ENCODE measurements at regions not wholly inside any gene's neighbourhood (a gene's known extent, or its start where the extent isn't known, plus 50 kb on each side); places are given as distances from the start of the nearest gene placed in this dataset.
A peak's percentile ranks its signal among the peaks of the same experiment; 100 is the strongest.
"Not testable (repeated sequence)": the region's sequence is repeated elsewhere in the genome, so short reads cannot be mapped to it uniquely, and the experiment has no call there.

DNA sequence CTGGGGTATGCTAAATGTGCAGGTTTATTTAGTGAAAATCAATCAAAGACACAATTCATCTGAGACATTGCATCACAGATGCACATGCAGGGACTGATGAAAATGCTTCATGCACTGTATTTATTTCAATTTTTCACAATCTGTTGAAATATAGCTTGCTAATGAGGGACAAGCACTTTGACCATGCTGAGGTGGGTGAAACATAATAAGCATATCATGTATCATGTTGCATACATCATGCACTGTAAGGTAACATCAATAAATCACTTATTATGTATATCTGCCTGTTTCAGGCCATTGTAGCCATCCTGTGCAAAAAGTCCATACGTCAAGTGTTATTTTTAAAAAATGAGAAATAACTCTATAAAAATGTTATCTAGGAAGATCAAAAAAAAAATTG, 426.9 kb upstream of the PCDH15 start:
- DNase-seq: no peak

DNA sequence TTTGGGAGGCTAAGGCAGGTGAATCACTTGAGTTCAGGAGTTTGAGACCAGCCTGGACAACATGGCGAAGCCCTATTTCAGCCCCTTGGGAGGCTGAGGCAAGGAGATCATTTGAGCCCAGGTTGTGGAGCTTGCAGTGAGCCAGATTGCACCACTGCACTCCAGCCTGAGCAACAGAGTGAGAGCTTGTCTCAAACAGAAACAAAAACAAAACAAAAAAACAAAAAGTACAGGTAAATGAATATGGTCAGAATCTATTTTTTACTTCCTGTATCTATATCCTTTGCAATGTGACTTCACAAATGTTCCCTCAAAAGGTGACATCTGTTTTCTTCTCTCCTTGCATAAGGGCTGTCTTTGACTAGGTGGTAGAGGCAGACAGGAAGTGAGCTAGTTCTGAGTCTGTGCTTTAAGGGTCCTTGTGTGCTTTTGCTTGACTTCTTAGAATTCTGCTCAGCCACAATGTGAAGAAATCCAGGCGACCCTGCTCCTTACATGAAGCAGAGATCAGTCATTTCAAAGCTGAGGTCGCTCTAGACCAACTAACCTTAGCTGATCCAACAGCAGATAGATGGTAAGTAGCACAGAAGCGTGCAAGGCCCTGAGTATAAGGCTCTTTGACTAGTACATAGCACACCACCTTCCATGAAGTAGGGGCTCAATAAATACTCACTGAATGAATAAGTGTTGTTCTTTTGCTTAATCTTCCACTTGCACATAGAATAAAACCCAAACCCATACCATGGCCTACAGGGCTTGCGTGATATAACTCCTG, 423.2 kb upstream of the PCDH15 start:
- no peak for DNase-seq

DNA sequence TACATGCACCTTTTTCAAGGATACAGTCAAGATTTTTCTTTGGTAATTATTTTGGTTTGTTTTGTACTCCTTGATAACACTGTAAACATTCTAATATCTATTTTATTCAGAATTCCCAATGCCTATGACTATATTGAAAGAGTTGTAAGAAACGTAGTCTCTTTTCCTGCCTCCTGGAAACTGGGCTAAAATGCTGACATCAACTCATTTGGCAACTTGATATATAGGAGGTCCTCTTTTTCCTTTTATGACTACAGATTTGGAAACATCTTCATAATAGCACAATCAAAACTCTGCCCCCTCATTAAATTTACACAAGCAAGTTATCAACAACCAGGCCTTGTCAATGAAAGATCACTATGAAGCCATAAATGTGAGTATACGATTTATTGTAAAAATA, 422.3 kb upstream of the PCDH15 start:
- no peak for DNase-seq

DNA sequence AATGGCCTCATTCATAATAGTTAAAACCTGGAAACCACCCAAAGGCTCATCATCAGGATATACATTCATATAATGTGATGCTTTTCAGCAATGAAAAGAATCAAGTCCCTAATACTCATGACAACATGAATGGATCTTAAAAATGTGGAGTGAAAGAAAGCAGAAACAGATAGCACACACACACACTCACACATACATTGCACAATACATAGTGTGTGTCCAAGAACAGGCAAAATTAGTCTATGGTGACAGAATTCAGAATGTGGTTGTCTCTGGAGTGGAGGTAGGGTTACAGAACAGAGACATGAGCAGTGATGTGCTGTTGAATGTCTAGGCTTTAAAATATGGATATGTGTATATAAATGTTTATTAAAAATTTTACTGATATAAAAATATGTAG, 419.9 kb upstream of the PCDH15 start:
- DNase-seq: peak; percentile 20

DNA sequence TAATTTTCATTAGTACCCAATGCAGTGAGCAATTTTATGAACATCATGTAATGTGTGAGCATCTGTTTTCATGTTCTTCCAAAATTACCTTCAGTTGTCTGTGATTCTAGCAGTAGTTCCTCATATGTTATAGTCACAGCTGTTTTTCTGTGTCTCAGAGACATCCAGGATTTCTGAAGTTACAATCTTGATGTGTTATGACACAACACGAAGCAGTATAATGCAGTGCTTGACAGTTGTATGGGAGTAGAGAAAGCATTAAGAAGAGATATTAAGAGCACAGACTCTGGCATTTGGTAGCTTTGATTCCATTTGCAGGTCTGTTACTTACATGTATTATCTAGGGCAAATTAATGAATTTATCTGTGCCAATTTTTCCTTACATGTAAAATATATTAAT, 414.7 kb upstream of the PCDH15 start:
- DNase-seq: no peak

DNA sequence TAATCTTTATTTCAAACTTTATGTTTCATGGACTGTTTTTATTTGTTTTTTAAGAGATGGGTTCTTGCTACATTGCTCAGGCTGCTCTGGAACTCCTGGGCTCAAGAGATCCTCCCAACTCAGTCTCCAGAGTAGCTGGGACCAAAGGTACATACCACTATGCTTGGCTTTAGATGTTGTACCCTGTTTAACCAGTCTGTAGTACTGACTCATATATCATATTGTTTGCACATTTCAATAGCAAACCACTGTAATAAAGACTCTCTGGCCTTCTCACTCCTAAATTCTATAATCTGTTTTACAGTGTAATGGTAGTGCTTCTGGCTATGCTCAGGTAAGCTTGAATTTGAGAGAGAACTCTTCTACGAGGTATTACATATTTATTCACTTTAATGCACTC, 413.6 kb upstream of the PCDH15 start:
- no peak for DNase-seq

DNA sequence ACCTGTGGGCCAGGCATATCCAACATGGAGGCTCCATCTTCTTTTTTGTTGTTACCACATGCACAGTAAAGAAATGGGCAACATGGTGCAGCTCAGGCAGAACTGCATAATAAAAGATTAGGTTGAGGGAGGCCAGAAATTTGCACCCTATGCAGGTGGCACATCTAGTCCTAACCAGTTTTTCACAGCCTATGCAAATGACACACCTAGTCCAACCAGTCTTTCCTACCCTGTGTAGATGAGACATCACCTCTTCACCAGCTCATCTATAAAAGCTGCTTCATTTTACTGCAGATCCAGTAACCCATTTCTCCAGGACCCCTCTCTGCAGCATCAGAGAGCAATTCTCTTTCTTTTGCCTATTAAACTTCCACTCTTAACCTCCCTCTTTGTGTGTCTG, 411.0 kb upstream of the PCDH15 start:
- no peak for DNase-seq

DNA sequence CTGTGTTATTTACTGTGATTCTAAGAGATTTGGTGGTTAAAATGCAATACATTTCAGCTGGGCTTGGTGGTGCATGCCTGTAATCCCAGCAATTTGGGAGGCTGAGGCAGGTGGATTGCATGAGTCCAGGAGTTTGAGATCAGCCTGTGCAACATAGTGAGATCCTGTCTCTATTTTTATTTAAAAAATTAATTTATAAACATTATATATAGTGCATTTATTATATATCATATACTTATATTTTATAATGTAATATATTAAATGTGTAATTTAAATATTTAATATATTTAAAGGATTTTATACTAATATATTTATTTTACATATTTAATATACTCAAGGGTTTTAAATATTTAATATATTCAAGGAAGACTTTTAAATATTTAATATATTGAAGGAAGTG, 402.8 kb upstream of the PCDH15 start:
- DNase-seq: no peak

DNA sequence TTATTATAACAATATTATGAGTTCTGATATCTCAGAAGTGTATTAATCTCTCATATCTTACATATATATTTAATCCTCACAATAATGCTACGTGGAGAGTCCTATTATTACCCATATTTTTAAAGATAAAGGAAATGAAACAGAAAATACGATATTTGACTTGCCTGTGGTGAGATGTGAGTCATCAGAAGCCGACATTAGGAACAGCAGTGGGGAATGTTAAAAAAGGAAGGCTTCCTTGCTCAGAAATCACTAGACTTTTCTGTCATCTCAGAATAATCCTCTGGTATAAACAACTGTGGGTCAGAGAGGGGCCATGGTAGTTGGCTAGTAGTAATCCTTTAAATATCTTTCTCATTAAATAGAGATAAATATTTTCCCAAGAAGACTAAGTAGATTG, 402.3 kb upstream of the PCDH15 start:
- no peak for DNase-seq

DNA sequence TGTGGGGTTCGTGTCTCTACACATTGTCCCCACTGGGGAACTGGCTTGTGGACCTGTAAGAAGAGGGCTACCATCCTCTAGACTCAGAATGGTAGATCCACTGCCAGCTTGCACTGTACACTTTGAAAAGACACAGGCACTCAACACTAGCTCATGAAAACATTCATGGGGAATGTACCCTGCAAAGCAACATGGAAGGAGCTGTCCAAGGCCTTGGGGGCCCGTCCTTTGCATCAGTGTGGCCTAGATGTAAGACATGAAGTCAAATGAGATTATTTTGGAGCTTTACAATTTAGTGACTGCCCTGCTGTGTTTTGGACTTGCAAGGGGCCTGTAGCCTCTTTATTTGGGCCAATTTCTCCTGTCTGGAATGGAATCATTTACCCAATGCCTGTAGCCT, 399.0 kb upstream of the PCDH15 start:
- DNase-seq: no peak

DNA sequence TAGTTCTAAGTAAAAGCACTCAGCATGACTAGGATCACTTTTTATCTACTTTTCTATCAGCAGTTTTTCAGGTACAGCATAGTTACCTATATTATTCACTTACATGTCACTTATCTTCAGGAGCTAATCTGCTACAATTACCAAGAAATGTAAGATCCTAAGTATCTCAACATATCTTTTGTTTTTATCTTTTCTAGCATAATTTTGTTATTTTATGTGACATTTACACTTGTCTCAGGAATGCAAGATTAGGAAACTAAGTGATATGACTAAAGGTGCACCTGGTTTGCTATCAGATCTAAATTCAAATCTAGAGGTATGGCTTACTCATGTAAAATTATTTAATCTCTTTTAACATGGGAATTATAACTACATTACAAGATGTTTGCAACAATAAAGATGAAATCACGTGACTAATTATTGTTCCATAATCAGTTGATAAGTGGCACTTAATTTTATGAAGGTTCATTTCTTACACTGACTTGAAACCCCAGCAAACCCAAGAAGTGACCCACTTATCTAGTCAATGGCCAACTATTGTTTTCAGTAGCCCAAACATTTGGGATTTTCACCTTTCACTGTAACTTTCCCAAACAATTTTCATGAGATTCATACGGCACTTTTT, 390.3 kb upstream of the PCDH15 start:
- DNase-seq: no peak

DNA sequence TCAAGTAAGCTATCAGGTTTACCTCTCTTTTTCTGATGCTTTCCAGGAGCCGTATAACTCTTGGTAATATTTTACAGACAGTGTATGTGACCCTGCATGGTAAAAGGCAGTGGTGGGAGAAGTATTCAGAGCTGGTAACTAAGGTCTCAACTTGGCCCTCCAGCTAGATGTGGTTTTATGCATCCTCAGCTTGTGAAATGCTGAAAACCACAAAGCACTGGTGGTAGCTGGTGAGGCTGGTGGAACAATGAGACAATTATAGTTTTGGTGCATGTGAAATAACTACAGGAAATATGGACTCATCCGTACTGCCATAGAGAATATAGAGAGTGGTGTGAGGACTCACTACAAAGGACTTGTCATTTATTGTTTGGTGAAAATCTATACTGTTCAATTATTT, 383.0 kb upstream of the PCDH15 start:
- DNase-seq: no peak

DNA sequence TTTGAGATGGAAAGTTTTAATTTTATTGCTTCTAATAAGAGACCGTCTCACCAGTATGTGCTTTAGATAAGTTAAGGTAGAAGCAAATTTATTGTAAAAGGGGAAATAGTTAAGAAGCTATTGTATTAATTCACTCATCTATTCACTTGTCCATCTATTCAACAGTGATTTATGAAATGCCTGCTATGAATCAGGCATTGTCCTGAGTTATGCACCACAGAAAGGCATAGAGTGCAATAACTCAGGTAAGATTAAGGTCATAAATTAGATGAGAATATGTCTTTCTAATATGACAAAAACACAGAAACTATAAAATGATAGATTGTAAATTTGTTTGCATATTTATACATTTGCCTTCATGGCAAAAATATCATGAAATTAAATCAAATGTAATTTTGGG, 379.3 kb upstream of the PCDH15 start:
- no peak for DNase-seq

DNA sequence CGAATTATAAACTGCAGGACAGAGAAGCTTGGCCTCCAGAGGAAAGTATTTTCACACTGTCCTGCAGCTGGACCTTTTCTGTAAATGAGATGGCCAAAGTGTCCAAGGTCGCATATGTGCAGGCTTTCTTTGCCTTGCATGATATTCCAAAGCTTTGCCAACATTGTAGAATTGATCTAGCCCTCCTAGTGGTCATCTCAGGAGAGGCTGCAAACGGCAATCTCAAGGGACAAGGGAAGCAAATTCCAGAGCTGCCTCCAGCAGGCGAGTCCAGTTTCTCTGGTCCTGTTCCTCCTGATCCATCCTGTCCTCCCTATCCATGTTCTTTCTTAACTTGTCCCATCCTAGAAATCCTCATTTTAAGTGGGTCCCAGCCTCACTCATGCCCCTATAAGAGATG, 373.4 kb upstream of the PCDH15 start:
- no peak for DNase-seq

DNA sequence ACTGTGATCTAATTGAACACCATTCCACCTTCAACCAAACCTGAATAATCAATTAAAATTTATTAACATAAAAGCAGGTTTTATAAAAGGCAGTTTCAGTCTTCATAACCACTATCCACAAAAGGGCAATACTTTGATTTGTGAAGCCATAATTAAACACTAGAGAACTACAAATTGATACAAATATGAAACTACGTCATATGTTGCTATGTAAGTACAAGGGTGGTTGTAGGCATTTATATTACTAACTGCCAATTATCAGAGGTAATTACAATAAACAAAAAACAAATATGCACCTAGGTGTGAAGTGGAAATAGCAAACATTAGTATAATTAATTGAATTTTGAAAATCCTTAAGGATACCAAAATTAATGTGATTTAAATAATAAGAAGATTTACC, 368.5 kb upstream of the PCDH15 start:
- no peak for DNase-seq

DNA sequence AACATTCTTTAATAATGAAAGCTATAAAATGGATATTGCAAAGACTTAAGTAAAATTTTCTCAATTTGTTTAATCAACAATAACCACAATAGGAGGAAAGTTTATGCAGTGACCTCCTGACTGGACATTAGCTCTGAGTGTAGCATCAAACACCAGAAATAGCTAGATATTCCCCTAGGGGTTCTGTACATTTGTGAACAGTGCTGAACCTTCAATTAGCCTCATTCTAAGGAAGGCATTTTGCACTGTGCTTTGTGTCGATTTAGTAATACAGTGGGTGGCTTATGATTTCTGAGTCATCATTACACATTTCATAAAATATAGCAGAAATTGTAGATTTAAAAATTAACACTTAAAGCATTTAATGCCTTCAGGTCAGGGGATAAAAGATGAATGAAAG, 367.3 kb upstream of the PCDH15 start:
- DNase-seq: no peak

DNA sequence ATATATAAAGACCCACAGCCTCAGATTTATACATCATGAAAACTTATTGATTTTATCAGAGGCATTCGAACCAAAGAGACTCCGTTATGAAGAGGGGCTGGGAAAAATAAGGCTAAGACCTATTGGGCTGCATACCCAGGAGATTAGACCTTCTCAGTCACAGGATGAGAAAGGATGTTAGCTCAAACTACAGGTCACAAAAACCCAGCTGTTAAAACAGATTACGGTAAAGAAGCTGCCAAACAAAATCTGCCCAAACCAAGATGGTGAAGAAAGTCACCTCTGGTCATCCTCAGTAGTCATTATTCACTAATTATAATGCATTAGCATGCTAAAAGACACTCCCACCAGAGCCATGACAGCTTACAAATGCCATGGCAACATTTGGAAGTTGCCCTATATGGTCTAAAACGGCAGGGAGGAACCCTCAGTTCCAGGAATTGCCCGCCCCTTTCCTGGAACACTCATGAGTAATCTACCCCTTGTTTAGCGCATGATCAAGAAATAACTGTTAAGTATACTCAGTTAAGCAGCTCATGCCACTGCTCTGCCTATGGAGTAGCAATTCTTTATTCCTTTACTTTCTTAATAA, 362.5 kb upstream of the PCDH15 start:
- DNase-seq: no peak

DNA sequence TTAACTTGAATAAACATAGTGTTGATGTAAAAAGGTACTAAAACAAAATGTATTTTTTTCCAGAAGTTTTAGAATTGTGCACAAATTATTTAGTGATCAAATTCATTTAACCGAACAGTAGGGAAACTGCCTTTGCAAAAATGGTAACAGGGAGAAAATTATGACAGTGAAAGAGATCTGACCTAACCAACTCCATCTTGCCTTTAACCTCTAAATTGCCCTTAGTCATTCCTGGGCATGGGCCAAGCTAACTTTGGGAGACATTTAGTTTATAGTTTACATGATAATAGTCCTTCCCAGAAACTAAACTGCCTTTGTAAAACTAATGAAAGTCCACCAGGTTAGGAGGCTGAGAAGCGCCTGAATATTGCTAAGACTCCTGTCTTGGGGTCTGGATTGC, 361.3 kb upstream of the PCDH15 start:
- not testable (repeated sequence) for DNase-seq

DNA sequence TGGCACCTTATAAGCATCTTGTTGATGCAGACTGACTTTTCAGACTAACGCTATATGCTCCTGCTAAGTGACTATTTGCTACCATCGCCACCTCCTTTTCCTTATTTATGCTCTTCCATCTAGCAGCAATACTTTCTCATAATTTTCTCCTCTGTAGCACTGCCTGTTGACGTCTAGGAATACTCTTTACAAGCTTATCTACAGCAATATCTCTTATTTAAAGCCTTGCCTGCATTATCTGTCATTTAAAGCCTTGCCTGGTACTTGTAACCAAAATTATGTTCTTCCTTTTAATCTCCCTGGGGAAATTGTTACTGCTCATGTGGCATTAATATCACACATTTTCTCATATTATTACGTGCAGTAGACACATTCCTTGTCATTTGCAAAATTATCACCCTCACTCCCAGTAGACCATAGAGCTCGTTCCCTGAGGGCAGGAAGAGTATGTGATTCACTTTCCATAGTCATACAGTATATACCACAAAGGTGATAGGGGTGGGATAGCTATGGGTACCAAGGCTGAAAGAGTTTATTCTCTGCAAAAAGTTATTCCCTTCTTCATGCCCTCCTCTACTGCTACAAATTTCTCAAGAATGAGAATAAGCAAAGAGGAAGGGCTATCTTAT, 359.7 kb upstream of the PCDH15 start:
- no peak for DNase-seq

DNA sequence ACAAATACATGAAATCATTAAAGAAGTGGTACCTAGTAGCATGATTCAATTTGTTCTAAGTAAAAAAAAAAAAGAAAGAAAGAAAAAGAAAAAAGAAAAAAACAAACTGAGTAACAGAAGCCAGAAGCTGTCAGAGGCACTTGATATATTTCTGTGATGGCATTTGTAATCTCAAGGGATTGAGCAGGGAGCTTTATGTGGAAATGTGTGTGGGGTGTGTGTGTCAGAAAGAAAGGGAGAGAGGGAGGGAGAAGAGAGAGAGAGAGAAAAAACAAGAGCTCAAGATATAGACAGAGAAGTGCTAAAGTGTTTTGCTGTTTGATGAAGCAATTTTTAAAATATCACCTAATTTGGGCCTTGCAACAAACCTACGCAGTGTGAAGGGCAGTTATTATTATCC, 357.6 kb upstream of the PCDH15 start:
- no peak for DNase-seq

DNA sequence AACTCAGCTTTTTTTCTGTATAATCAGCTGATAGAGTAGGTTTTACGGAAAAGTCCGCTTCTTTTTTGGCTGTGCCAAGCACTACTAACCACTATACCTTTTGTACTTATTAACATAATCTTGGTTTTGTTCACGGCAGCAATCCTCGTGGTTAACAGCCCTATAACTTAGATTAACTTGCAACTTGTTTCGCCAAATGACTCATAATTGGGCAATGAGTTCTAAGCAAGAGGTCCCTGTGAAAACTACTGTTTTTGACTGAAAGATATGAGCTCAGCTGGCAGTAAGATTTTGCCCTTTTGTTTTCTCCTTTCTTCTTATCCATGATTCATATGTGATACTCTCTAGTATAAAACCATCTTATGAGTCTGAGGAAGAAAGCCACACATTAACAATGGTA, 345.0 kb upstream of the PCDH15 start:
- no peak for DNase-seq

DNA sequence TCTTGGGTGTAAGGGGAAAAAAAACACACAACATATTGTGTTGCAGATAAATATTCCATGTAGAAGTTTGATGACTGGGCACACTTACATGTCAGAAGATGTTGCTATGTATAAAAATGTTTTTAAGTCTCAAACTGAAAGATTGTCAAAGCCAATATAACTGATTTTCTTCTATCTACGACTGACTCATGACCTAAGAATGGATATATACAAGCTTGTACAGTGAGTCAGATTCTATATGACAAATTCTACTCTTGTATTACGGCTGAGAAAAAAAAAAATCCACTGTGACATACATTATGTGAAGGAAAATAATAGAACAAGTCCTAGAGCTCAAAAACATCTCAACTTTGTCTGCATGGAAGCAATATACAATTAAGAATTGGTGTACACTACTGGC, 343.0 kb upstream of the PCDH15 start:
- no peak for DNase-seq

DNA sequence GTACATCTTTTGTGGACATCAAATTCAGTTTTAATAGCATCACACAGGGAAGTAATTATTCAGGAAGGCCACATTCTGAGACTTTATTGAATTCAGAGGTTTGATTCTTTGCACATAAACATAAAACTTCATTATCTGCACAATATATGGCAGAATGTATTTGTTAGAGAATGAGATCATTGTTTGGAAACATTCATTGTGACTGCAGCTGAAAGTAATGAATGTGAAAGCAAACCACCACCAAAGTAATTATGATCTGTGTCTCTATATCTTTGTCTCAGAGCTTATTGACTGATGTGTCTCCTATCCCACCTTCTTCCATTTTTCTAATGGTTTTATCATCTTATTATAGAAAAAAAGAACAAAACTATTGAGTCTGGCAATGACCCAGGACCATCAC, 340.9 kb upstream of the PCDH15 start:
- DNase-seq: no peak

DNA sequence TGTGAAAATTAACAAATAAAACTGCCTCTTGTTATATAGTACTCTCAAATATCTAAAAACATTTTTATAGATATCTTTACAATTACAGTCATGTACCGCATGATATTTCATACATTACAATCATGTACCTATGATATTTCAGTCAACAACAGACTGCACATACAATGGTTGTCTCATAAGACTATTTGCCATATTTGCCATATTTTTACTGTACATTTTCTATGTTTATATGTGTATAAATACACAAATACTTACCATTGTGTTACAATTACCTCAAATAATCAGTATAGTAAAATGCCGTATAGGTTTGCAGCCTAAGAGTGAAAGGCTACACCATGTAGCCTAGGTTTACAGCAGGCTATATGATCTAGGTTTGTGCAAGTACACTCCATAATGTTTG, 336.0 kb upstream of the PCDH15 start:
- no peak for DNase-seq
